ENCODE measurements at regions not wholly inside any gene's neighbourhood (a gene's known extent, or its start where the extent isn't known, plus 50 kb on each side); places are given as distances from the start of the nearest gene placed in this dataset.

DNA sequence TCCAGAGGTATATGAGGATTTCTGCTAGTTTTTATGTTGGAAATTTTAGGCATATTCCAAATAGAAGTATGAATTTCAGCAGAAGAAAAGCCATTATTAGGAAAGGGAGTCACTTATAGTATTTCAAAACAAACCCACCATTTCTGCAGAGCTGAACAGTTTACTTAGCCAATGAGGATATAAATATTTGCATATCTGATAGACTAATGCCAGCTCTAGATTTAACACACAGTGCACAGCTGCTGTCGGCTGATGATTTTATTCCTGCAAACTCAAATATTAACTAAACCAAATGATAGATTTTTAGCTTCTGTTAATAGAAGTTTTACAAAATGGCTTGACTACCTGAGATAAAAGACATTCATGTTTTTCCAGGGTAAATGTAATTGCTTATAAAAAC, 375.8 kb upstream of the FANCL start:
- no peaks in the 10 kb centered on the region for H3K23me2 ChIP-seq (ENCODE audit: low read depth, low read length)
- H4K91ac ChIP-seq (replicated peaks; ENCODE audit: insufficient read length, low read length): no peak overlapping the region
- 92% methylated on average over 1 of the region's 1 CpG; no CpG with 5 or more reads in 1 of the 2 experiments for WGBS, 2 experiments (ENCODE audit: extremely low coverage in 1 of 2, insufficient coverage in 1 of 2, insufficient read length in 1 of 2, insufficient replicate concordance in 2 of 2, low coverage in 1 of 2, low lambda C conversion rate in 2 of 2, missing lambda C conversion rate in 1 of 2)
- no peak overlapping the region for H2BK12ac ChIP-seq (ENCODE audit: low read depth, low read length)
- H3K4me1 ChIP-seq (replicated peaks in 1 of 4; ENCODE audit: control insufficient read depth in 3 of 4, insufficient read depth in 4 of 4, low read length in 3 of 4): no peaks in the 10 kb centered on the region
- no peak overlapping the region for H2AFZ ChIP-seq (ENCODE audit: low read length)
- no peak overlapping the region for H3K18ac ChIP-seq (ENCODE audit: extremely low read depth, low read length)
- no peak overlapping the region for H2BK15ac ChIP-seq (ENCODE audit: low read length)
- H4K20me1 ChIP-seq (replicated peaks in 1 of 2; ENCODE audit: control insufficient read depth in 1 of 2, insufficient read depth in 2 of 2, low read length in 2 of 2): no peaks in the 10 kb centered on the region
- no peak overlapping the region for H3K27ac ChIP-seq (ENCODE audit: low read depth, low read length)
- H3K4ac ChIP-seq (replicated peaks; ENCODE audit: insufficient read length, low read depth, low read length): no peak overlapping the region
- no peak overlapping the region for H4K5ac ChIP-seq (ENCODE audit: insufficient read length, low read depth, low read length)
- H2BK20ac ChIP-seq (ENCODE audit: low read length): no peak overlapping the region
- POLR2A ChIA-PET (ENCODE audit: partially characterized antibody): no interaction called here
- H3K79me1 ChIP-seq (ENCODE audit: low read depth, low read length): no peaks in the 10 kb centered on the region
- no peak overlapping the region for H3K23ac ChIP-seq (ENCODE audit: insufficient read length)
- H3K36me3 ChIP-seq (ENCODE audit: control insufficient read depth in 2 of 4, insufficient read depth in 4 of 4, low read length in 3 of 4): no peaks in the 10 kb centered on the region
- no peak overlapping the region for H4K8ac ChIP-seq (ENCODE audit: extremely low read depth, insufficient read depth, low read length)
- TF ChIP-seq NRF1 (IDR thresholded peaks at IDR 0.05; ENCODE audit: low read depth, low read length) (no peak), ASH2L (IDR thresholded peaks at IDR 0.05; ENCODE audit: low read length) (no peak), EP300 (IDR thresholded peaks at IDR 0.05; ENCODE audit: borderline replicate concordance in 1 of 2, low read depth in 2 of 2, low read length in 2 of 2) (no peak), JUN (IDR thresholded peaks at IDR 0.05; ENCODE audit: low read depth, low read length) (no peak), KDM5A (IDR thresholded peaks at IDR 0.05; ENCODE audit: low read length) (no peak), RAD21 (IDR thresholded peaks at IDR 0.05 in 1 of 2, conservative IDR thresholded peaks at IDR 0.05 in 1 of 2; ENCODE audit: low read depth in 2 of 2, low read length in 2 of 2) (no peak), NANOG (IDR thresholded peaks at IDR 0.05; ENCODE audit: insufficient read depth, low read depth, low read length, poor library complexity, severe bottlenecking) (no peak), POLR2AphosphoS5 (IDR thresholded peaks at IDR 0.05; ENCODE audit: low read depth, low read length) (no peak), RBBP5 (IDR thresholded peaks at IDR 0.05; ENCODE audit: borderline replicate concordance, low read depth, low read length) (no peak), POLR2A (IDR thresholded peaks at IDR 0.05; ENCODE audit: control extremely low read depth in 1 of 2, low read depth in 2 of 2, low read length in 2 of 2) (no peak), TBP (IDR thresholded peaks at IDR 0.05; ENCODE audit: low read depth, low read length) (no peak), TAF1 (IDR thresholded peaks at IDR 0.05; ENCODE audit: low read depth, low read length) (no peak), CREB1 (IDR thresholded peaks at IDR 0.05) (no peak), YY1 (IDR thresholded peaks at IDR 0.05; ENCODE audit: low read depth, low read length) (no peak), BCL11A (IDR thresholded peaks at IDR 0.05; ENCODE audit: low read depth in 2 of 2, low read length in 2 of 2) (no peak)
- H3K27me3 ChIP-seq (replicated peaks in 1 of 4; ENCODE audit: control insufficient read depth in 3 of 4, extremely low read depth in 1 of 4, insufficient read depth in 3 of 4, low read length in 3 of 4): no peaks in the 10 kb centered on the region
- no peaks in the 10 kb centered on the region for H3K79me2 ChIP-seq (ENCODE audit: control insufficient read depth in 1 of 2, insufficient read depth in 2 of 2, low read length in 2 of 2)
- H3K4me3 ChIP-seq (ENCODE audit: extremely low read depth in 1 of 4, insufficient read depth in 2 of 4, low read depth in 3 of 4, low read length in 4 of 4): no peak overlapping the region
- DNase-seq (ENCODE audit: low read depth in 1 of 2, low spot score in 2 of 2) (no peak), FAIRE-seq (no peak)
- no peak overlapping the region for H3K56ac ChIP-seq (replicated peaks; ENCODE audit: insufficient read length, low read depth, low read length)
- H2BK120ac ChIP-seq (replicated peaks; ENCODE audit: low read depth, low read length): no peak overlapping the region
- H2BK5ac ChIP-seq (ENCODE audit: low read depth, low read length): no peak overlapping the region
- no peak overlapping the region for H2AK5ac ChIP-seq (ENCODE audit: low read depth, low read length)
- H3K4me2 ChIP-seq (ENCODE audit: insufficient read depth in 1 of 2, low read depth in 2 of 2, low read length in 2 of 2): no peak overlapping the region
- H3K9ac ChIP-seq (replicated peaks in 1 of 4; ENCODE audit: extremely low read depth in 1 of 4, low read depth in 3 of 4, low read length in 3 of 4): no peak overlapping the region
- CTCF ChIA-PET (ENCODE audit: partially characterized antibody): interaction anchor here (1.3 kb wide), 1 partner anchor 22 kb away, joined by 3 read pairs; no protein-coding TSS in a partner anchor
- H3K14ac ChIP-seq (ENCODE audit: insufficient read length): no peak overlapping the region
- H3K9me3 ChIP-seq (ENCODE audit: insufficient read depth in 2 of 2, low read depth in 1 of 2, low read length in 1 of 2): no peaks in the 10 kb centered on the region
